MM.1S (cell line): ENCODE measurements at regions not wholly inside any gene's neighbourhood (a gene's known extent, or its start where the extent isn't known, plus 50 kb on each side); places are given as distances from the start of the nearest gene placed in this dataset.

ENCODE experiments used
- DNase-seq: peaks from one replicate; pipeline ENCODE4 v3.0.0-alpha.2; 2015
- H2AFZ ChIP-seq: fragments of 300-600 bp; sonication (generic); 2 replicates; pipeline ENCODE4 v1.6.0; 2016; ENCODE audit warnings: antibody characterized with exemption, low read length
- H3F3A ChIP-seq: fragments of 300-600 bp; sonication (generic); 2 replicates; pipeline ENCODE4 v1.6.1; 2016; ENCODE audit warnings: mild to moderate bottlenecking, antibody characterized with exemption, low read length, moderate library complexity, mixed read lengths; ENCODE audit not compliant: insufficient read depth
- H3K27ac ChIP-seq: fragments of 300-600 bp; sonication (generic); 2 replicates; pipeline ENCODE4 v1.5.1; 2016; ENCODE audit warnings: mild to moderate bottlenecking, low read length
- H3K27me3 ChIP-seq: fragments of 300-600 bp; sonication (generic); replicated peaks from 2 replicates; pipeline ENCODE4 v1.6.0; 2016; ENCODE audit warnings: low read length; ENCODE audit not compliant: insufficient read depth
- H3K36me3 ChIP-seq: fragments of 300-600 bp; sonication (generic); replicated peaks from 2 replicates; pipeline ENCODE4 v1.6.1; 2016; ENCODE audit warnings: mild to moderate bottlenecking, low read length, mixed read lengths; ENCODE audit not compliant: insufficient read depth
- H3K4me1 ChIP-seq: fragments of 300-600 bp; sonication (generic); 2 replicates; pipeline ENCODE4 v1.6.1; 2016; ENCODE audit warnings: low read length, mixed read lengths
- H3K4me2 ChIP-seq: fragments of 300-600 bp; sonication (generic); 2 replicates; pipeline ENCODE4 v1.6.0; 2016; ENCODE audit warnings: low read depth, low read length
- H3K4me3 ChIP-seq: fragments of 300-600 bp; sonication (generic); 2 replicates; pipeline ENCODE4 v1.5.1; 2016; ENCODE audit warnings: low read length, mixed read lengths
- H3K79me2 ChIP-seq: fragments of 300-600 bp; sonication (generic); 2 replicates; pipeline ENCODE4 v1.6.1; 2016; ENCODE audit warnings: mixed run types, low read length, mixed read lengths
- H3K9ac ChIP-seq: fragments of 300-600 bp; sonication (generic); 2 replicates; pipeline ENCODE4 v1.6.1; 2016; ENCODE audit warnings: low read length, mixed read lengths
- H3K9me2 ChIP-seq: fragments of 300-600 bp; sonication (generic); replicated peaks from 2 replicates; pipeline ENCODE4 v1.6.1; 2016; ENCODE audit warnings: mild to moderate bottlenecking, low read length, mixed read lengths; ENCODE audit not compliant: insufficient read depth
- H3K9me3 ChIP-seq: fragments of 300-600 bp; sonication (generic); replicated peaks from 2 replicates; pipeline ENCODE4 v1.6.1; 2016; ENCODE audit warnings: mild to moderate bottlenecking, low read length, mixed read lengths; ENCODE audit not compliant: insufficient read depth
- H4K20me1 ChIP-seq: fragments of 300-600 bp; sonication (generic); 2 replicates; pipeline ENCODE4 v1.6.1; 2016; ENCODE audit warnings: mild to moderate bottlenecking, low read length, moderate library complexity, mixed read lengths; ENCODE audit not compliant: insufficient read depth
- EZH2 ChIP-seq: fragments of 300-600 bp; sonication (generic); optimal IDR thresholded peaks from 2 replicates; pipeline ENCODE3; 2017; ENCODE audit warnings: low read depth, mild to moderate bottlenecking, antibody characterized with exemption, low read length, mixed read lengths
- EZH2phosphoT487 ChIP-seq: fragments of 300-600 bp; sonication (generic); IDR thresholded peaks from 2 replicates; pipeline ENCODE4 v1.6.1; 2018; ENCODE audit warnings: antibody characterized with exemption, low read length
- TF ChIP-seq, protein P1 (sequence below): fragments of 300-600 bp; sonication (generic); IDR thresholded peaks from 2 replicates; pipeline ENCODE4 v1.5.1; 2016; ENCODE audit warnings: antibody characterized with exemption, low read length, mixed read lengths

- no peaks in the 10 kb centered on the region for H3K9me2 ChIP-seq
- no peaks in the 10 kb centered on the region for H3K27me3 ChIP-seq
- H3K4me1 ChIP-seq, result no peaks in the 10 kb centered on the region
- H2AFZ ChIP-seq, result no peak overlapping the region
- H3K4me3 ChIP-seq, result no peak overlapping the region
- no peaks in the 10 kb centered on the region for H3K9me3 ChIP-seq
- no peaks in the 10 kb centered on the region for H3K79me2 ChIP-seq
- DNase-seq, result no peak
- no peak for TF ChIP-seq EZH2phosphoT487
- no peak for TF ChIP-seq EZH2
- TF ChIP-seq, protein P1, sequence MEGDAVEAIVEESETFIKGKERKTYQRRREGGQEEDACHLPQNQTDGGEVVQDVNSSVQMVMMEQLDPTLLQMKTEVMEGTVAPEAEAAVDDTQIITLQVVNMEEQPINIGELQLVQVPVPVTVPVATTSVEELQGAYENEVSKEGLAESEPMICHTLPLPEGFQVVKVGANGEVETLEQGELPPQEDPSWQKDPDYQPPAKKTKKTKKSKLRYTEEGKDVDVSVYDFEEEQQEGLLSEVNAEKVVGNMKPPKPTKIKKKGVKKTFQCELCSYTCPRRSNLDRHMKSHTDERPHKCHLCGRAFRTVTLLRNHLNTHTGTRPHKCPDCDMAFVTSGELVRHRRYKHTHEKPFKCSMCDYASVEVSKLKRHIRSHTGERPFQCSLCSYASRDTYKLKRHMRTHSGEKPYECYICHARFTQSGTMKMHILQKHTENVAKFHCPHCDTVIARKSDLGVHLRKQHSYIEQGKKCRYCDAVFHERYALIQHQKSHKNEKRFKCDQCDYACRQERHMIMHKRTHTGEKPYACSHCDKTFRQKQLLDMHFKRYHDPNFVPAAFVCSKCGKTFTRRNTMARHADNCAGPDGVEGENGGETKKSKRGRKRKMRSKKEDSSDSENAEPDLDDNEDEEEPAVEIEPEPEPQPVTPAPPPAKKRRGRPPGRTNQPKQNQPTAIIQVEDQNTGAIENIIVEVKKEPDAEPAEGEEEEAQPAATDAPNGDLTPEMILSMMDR, result no peak
- no peak overlapping the region for H3K27ac ChIP-seq
- H3K4me2 ChIP-seq, result no peak overlapping the region
- no peak overlapping the region for H3K9ac ChIP-seq
- H3F3A ChIP-seq, result no peaks in the 10 kb centered on the region
- no peaks in the 10 kb centered on the region for H4K20me1 ChIP-seq
- H3K36me3 ChIP-seq, result no peaks in the 10 kb centered on the region
These were observed 86.4 kb upstream of the MED14 start for GRCh38 chrX:40821780-40822179.

DNA sequence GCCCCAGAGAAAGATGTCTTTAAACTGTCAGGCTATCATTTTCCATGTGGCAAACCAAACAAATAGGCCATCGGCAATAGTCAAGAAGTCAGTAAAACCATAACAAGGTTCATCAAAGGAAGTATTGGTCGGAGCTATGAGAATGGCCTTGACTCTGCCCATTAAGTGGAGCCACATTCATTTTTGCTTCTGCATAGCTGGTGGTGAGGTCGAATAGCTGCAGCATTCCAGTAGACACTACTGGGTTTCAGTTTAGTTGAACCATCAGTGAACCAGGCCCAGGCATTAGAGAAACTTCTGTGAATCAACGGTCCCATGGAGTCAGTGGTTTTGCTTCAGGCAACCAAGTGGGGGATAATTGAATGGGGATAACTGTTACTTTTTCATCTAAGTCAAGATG is 92.0 kb upstream of the MED14 start:
- no peaks in the 10 kb centered on the region for H3K79me2 ChIP-seq
- H3K4me3 ChIP-seq, result no peak overlapping the region
- H3K27ac ChIP-seq, result no peak overlapping the region
- no peaks in the 10 kb centered on the region for H3K27me3 ChIP-seq
- no peaks in the 10 kb centered on the region for H4K20me1 ChIP-seq
- TF ChIP-seq, protein P1, result no peak
- no peak for TF ChIP-seq EZH2
- no peak for TF ChIP-seq EZH2phosphoT487
- no peaks in the 10 kb centered on the region for H3K9me3 ChIP-seq
- no peaks in the 10 kb centered on the region for H3K9me2 ChIP-seq
- H3K9ac ChIP-seq, result no peak overlapping the region
- H3F3A ChIP-seq, result no peaks in the 10 kb centered on the region
- H3K4me2 ChIP-seq, result no peak overlapping the region
- DNase-seq, result no peak
- no peaks in the 10 kb centered on the region for H3K4me1 ChIP-seq
- no peaks in the 10 kb centered on the region for H3K36me3 ChIP-seq
- H2AFZ ChIP-seq, result no peak overlapping the region

GRCh38 chrX:40831750-40832149 is 96.4 kb upstream of the MED14 start:
- H3K4me2 ChIP-seq, result no peak overlapping the region

More at GRCh38 chrX:40831750-40832149, 96.4 kb upstream of the MED14 start:
- no peak for TF ChIP-seq EZH2
- TF ChIP-seq, protein P1, result no peak
- no peak overlapping the region for H3K9ac ChIP-seq
- no peaks in the 10 kb centered on the region for H3K79me2 ChIP-seq
- H3F3A ChIP-seq, result no peaks in the 10 kb centered on the region
- no peaks in the 10 kb centered on the region for H4K20me1 ChIP-seq
- H3K4me3 ChIP-seq, result no peak overlapping the region
- H3K4me1 ChIP-seq, result no peaks in the 10 kb centered on the region
- no peaks in the 10 kb centered on the region for H3K9me2 ChIP-seq
- no peak for DNase-seq
- H2AFZ ChIP-seq, result no peak overlapping the region
- H3K36me3 ChIP-seq, result no peaks in the 10 kb centered on the region
- H3K27me3 ChIP-seq, result no peaks in the 10 kb centered on the region
- H3K27ac ChIP-seq, result no peak overlapping the region
- no peaks in the 10 kb centered on the region for H3K9me3 ChIP-seq
